ENCODE measurements at regions not wholly inside any gene's neighbourhood (a gene's known extent, or its start where the extent isn't known, plus 50 kb on each side); places are given as distances from the start of the nearest gene placed in this dataset.
"Not testable (repeated sequence)": the region's sequence is repeated elsewhere in the genome, so short reads cannot be mapped to it uniquely, and the experiment has no call there.

GRCh38 chr13:82070416-82070815 lies 1729.5 kb upstream of the SPRY2 start:
- Histone ChIP-seq H3K27me3 (ENCODE audit: control insufficient read depth, insufficient read depth, low read length) (no peaks in the 10 kb centered on the region), H3K27ac (ENCODE audit: low read length) (no peak overlapping the region), H3K36me3 (ENCODE audit: control insufficient read depth, insufficient read depth, low read length) (no peaks in the 10 kb centered on the region), H3K4me1 (ENCODE audit: control insufficient read depth, insufficient read depth, low read length) (no peaks in the 10 kb centered on the region), H3K9me3 (ENCODE audit: control insufficient read depth, low read depth, low read length) (no peaks in the 10 kb centered on the region), H3K4me3 (ENCODE audit: low read length) (no peak overlapping the region)
- WGBS (ENCODE audit: insufficient coverage, low lambda C conversion rate) = 29% methylated on average over 1 of the region's 1 CpG
- DNase-seq = no peak

GRCh38 chr13:82062772-82063171 lies 1721.8 kb upstream of the SPRY2 start:
- no peak for DNase-seq
- 80% methylated on average over 2 of the region's 4 CpGs for WGBS (ENCODE audit: insufficient coverage, low lambda C conversion rate)
- H3K9me3 ChIP-seq (ENCODE audit: control insufficient read depth, low read depth, low read length) = no peaks in the 10 kb centered on the region

GRCh38 chr13:82058364-82058763 lies 1717.4 kb upstream of the SPRY2 start:
- no peaks in the 10 kb centered on the region for H3K36me3 ChIP-seq (ENCODE audit: control insufficient read depth, insufficient read depth, low read length)
- no peak overlapping the region for H3K27ac ChIP-seq (ENCODE audit: low read length)
- no peaks in the 10 kb centered on the region for H3K9me3 ChIP-seq (ENCODE audit: control insufficient read depth, low read depth, low read length)
- no peak overlapping the region for H3K4me3 ChIP-seq (ENCODE audit: low read length)
- no peak for DNase-seq
- no peaks in the 10 kb centered on the region for H3K4me1 ChIP-seq (ENCODE audit: control insufficient read depth, insufficient read depth, low read length)
- no peaks in the 10 kb centered on the region for H3K27me3 ChIP-seq (ENCODE audit: control insufficient read depth, insufficient read depth, low read length)
- 100% methylated on average over 1 of the region's 2 CpGs for WGBS (ENCODE audit: insufficient coverage, low lambda C conversion rate)

More at GRCh38 chr13:82062772-82063171, 1721.8 kb upstream of the SPRY2 start:
- no peaks in the 10 kb centered on the region for H3K27me3 ChIP-seq (ENCODE audit: control insufficient read depth, insufficient read depth, low read length)
- no peaks in the 10 kb centered on the region for H3K4me1 ChIP-seq (ENCODE audit: control insufficient read depth, insufficient read depth, low read length)
- no peak overlapping the region for H3K27ac ChIP-seq (ENCODE audit: low read length)
- H3K36me3 ChIP-seq (ENCODE audit: control insufficient read depth, insufficient read depth, low read length) = no peaks in the 10 kb centered on the region
- no peak overlapping the region for H3K4me3 ChIP-seq (ENCODE audit: low read length)

- H3K36me3 ChIP-seq (ENCODE audit: control insufficient read depth, insufficient read depth, low read length); H3K4me1 ChIP-seq (ENCODE audit: control insufficient read depth, insufficient read depth, low read length); H3K9me3 ChIP-seq (ENCODE audit: control insufficient read depth, low read depth, low read length); H3K27me3 ChIP-seq (ENCODE audit: control insufficient read depth, insufficient read depth, low read length); H3K4me3 ChIP-seq (ENCODE audit: low read length); H3K27ac ChIP-seq (ENCODE audit: low read length); DNase-seq: not testable (repeated sequence)
- no CpG with 5 or more reads among the region's 23 CpGs for WGBS (ENCODE audit: insufficient coverage, low lambda C conversion rate)
Measured at GRCh38 chr13:82045316-82045715, 1704.4 kb upstream of the SPRY2 start.

GRCh38 chr13:82036602-82037001 lies 1695.7 kb upstream of the SPRY2 start:
- no peak overlapping the region for H3K4me3 ChIP-seq (ENCODE audit: low read length)
- DNase-seq = no peak
- 100% methylated on average over 1 of the region's 1 CpG for WGBS (ENCODE audit: insufficient coverage, low lambda C conversion rate)
- no peaks in the 10 kb centered on the region for H3K36me3 ChIP-seq (ENCODE audit: control insufficient read depth, insufficient read depth, low read length)
- no peaks in the 10 kb centered on the region for H3K4me1 ChIP-seq (ENCODE audit: control insufficient read depth, insufficient read depth, low read length)
- peaks cover 2% of the 10 kb centered on the region for H3K9me3 ChIP-seq (ENCODE audit: control insufficient read depth, low read depth, low read length)
- no peaks in the 10 kb centered on the region for H3K27me3 ChIP-seq (ENCODE audit: control insufficient read depth, insufficient read depth, low read length)
- H3K27ac ChIP-seq (ENCODE audit: low read length) = no peak overlapping the region

- Histone ChIP-seq H3K4me1 (ENCODE audit: control insufficient read depth, insufficient read depth, low read length) (no peaks in the 10 kb centered on the region), H3K27me3 (ENCODE audit: control insufficient read depth, insufficient read depth, low read length) (no peaks in the 10 kb centered on the region), H3K27ac (ENCODE audit: low read length) (no peak overlapping the region), H3K9me3 (ENCODE audit: control insufficient read depth, low read depth, low read length) (no peaks in the 10 kb centered on the region), H3K36me3 (ENCODE audit: control insufficient read depth, insufficient read depth, low read length) (no peaks in the 10 kb centered on the region), H3K4me3 (ENCODE audit: low read length) (no peak overlapping the region)
- no CpG with 5 or more reads among the region's 1 CpG for WGBS (ENCODE audit: insufficient coverage, low lambda C conversion rate)
- DNase-seq = no peak
Measured at GRCh38 chr13:82011355-82011754, 1670.4 kb upstream of the SPRY2 start.

GRCh38 chr13:82010780-82011179 lies 1669.9 kb upstream of the SPRY2 start:
- Histone ChIP-seq H3K27ac (ENCODE audit: low read length) (no peak overlapping the region), H3K4me1 (ENCODE audit: control insufficient read depth, insufficient read depth, low read length) (no peaks in the 10 kb centered on the region), H3K36me3 (ENCODE audit: control insufficient read depth, insufficient read depth, low read length) (no peaks in the 10 kb centered on the region), H3K27me3 (ENCODE audit: control insufficient read depth, insufficient read depth, low read length) (no peaks in the 10 kb centered on the region), H3K4me3 (ENCODE audit: low read length) (no peak overlapping the region), H3K9me3 (ENCODE audit: control insufficient read depth, low read depth, low read length) (no peaks in the 10 kb centered on the region)
- 72% methylated on average over 2 of the region's 2 CpGs for WGBS (ENCODE audit: insufficient coverage, low lambda C conversion rate)
- DNase-seq = no peak

- DNase-seq = no peak
- WGBS (ENCODE audit: insufficient coverage, low lambda C conversion rate) = 100% methylated on average over 1 of the region's 3 CpGs
- no peak overlapping the region for H3K27ac ChIP-seq (ENCODE audit: low read length)
Measured at GRCh38 chr13:82002710-82003109, 1661.8 kb upstream of the SPRY2 start.

GRCh38 chr13:81995316-81995715 lies 1654.4 kb upstream of the SPRY2 start:
- Histone ChIP-seq H3K27me3 (ENCODE audit: control insufficient read depth, insufficient read depth, low read length) (no peaks in the 10 kb centered on the region), H3K36me3 (ENCODE audit: control insufficient read depth, insufficient read depth, low read length) (no peaks in the 10 kb centered on the region), H3K27ac (ENCODE audit: low read length) (no peak overlapping the region), H3K4me3 (ENCODE audit: low read length) (no peak overlapping the region), H3K9me3 (ENCODE audit: control insufficient read depth, low read depth, low read length) (no peaks in the 10 kb centered on the region), H3K4me1 (ENCODE audit: control insufficient read depth, insufficient read depth, low read length) (no peaks in the 10 kb centered on the region)
- DNase-seq = no peak
- no CpG with 5 or more reads among the region's 3 CpGs for WGBS (ENCODE audit: insufficient coverage, low lambda C conversion rate)

More at GRCh38 chr13:82002710-82003109, 1661.8 kb upstream of the SPRY2 start:
- H3K36me3 ChIP-seq (ENCODE audit: control insufficient read depth, insufficient read depth, low read length) = no peaks in the 10 kb centered on the region
- H3K9me3 ChIP-seq (ENCODE audit: control insufficient read depth, low read depth, low read length) = no peaks in the 10 kb centered on the region
- no peaks in the 10 kb centered on the region for H3K27me3 ChIP-seq (ENCODE audit: control insufficient read depth, insufficient read depth, low read length)
- H3K4me1 ChIP-seq (ENCODE audit: control insufficient read depth, insufficient read depth, low read length) = no peaks in the 10 kb centered on the region
- no peak overlapping the region for H3K4me3 ChIP-seq (ENCODE audit: low read length)

GRCh38 chr13:81990652-81991051 lies 1649.7 kb upstream of the SPRY2 start:
- no peaks in the 10 kb centered on the region for H3K27me3 ChIP-seq (ENCODE audit: control insufficient read depth, insufficient read depth, low read length)
- no peak overlapping the region for H3K4me3 ChIP-seq (ENCODE audit: low read length)
- no peak for DNase-seq
- 100% methylated on average over 2 of the region's 6 CpGs for WGBS (ENCODE audit: insufficient coverage, low lambda C conversion rate)
- H3K36me3 ChIP-seq (ENCODE audit: control insufficient read depth, insufficient read depth, low read length) = no peaks in the 10 kb centered on the region
- H3K4me1 ChIP-seq (ENCODE audit: control insufficient read depth, insufficient read depth, low read length) = no peaks in the 10 kb centered on the region
- H3K9me3 ChIP-seq (ENCODE audit: control insufficient read depth, low read depth, low read length) = no peaks in the 10 kb centered on the region
- H3K27ac ChIP-seq (ENCODE audit: low read length) = no peak overlapping the region

GRCh38 chr13:81988567-81988966 lies 1647.6 kb upstream of the SPRY2 start:
- 58% methylated on average over 2 of the region's 3 CpGs for WGBS (ENCODE audit: insufficient coverage, low lambda C conversion rate)
- H3K4me1 ChIP-seq (ENCODE audit: control insufficient read depth, insufficient read depth, low read length) = no peaks in the 10 kb centered on the region

More at GRCh38 chr13:81988567-81988966, 1647.6 kb upstream of the SPRY2 start:
- Histone ChIP-seq H3K9me3 (ENCODE audit: control insufficient read depth, low read depth, low read length) (no peaks in the 10 kb centered on the region), H3K27me3 (ENCODE audit: control insufficient read depth, insufficient read depth, low read length) (no peaks in the 10 kb centered on the region), H3K27ac (ENCODE audit: low read length) (no peak overlapping the region), H3K36me3 (ENCODE audit: control insufficient read depth, insufficient read depth, low read length) (no peaks in the 10 kb centered on the region), H3K4me3 (ENCODE audit: low read length) (no peak overlapping the region)
- no peak for DNase-seq
